ENCODE measurements at regions not wholly inside any gene's neighbourhood (a gene's known extent, or its start where the extent isn't known, plus 50 kb on each side); places are given as distances from the start of the nearest gene placed in this dataset.

DNA sequence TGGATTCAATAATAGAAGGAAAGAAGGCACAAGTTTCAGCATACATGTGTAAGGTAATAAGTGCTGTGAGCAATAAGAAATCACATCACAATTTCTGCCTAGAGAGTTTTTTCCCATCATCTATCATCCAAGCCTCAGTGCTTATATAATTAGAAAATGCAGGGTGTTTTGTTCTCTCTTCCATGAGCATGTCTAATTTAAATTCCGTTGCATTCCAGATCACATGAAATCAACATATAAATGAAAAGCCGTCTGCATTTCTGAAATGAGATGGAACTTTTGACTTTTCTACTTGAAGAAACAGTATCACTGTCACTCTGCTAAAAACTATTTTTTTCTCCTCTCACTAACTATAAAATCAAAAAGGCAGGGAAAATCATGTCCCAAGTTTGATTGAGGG, 74.5 kb upstream of the CD2AP start:
- WGBS, result 95% methylated on average over 2 of the region's 2 CpGs
- TF ChIP-seq HNF4A (conservative IDR thresholded peaks at IDR 0.05), result no peak
- no peak for TF ChIP-seq HNF4G (IDR thresholded peaks at IDR 0.05)
- TF ChIP-seq SP1 (IDR thresholded peaks at IDR 0.05), result no peak
- TF ChIP-seq, protein P1, sequence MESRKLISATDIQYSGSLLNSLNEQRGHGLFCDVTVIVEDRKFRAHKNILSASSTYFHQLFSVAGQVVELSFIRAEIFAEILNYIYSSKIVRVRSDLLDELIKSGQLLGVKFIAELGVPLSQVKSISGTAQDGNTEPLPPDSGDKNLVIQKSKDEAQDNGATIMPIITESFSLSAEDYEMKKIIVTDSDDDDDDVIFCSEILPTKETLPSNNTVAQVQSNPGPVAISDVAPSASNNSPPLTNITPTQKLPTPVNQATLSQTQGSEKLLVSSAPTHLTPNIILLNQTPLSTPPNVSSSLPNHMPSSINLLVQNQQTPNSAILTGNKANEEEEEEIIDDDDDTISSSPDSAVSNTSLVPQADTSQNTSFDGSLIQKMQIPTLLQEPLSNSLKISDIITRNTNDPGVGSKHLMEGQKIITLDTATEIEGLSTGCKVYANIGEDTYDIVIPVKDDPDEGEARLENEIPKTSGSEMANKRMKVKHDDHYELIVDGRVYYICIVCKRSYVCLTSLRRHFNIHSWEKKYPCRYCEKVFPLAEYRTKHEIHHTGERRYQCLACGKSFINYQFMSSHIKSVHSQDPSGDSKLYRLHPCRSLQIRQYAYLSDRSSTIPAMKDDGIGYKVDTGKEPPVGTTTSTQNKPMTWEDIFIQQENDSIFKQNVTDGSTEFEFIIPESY (IDR thresholded peaks at IDR 0.05), result no peak
- no peak for TF ChIP-seq GABPA (IDR thresholded peaks at IDR 0.05 in 1 of 2, conservative IDR thresholded peaks at IDR 0.05 in 1 of 2)
- TF ChIP-seq, protein P2, sequence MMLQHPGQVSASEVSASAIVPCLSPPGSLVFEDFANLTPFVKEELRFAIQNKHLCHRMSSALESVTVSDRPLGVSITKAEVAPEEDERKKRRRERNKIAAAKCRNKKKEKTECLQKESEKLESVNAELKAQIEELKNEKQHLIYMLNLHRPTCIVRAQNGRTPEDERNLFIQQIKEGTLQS (IDR thresholded peaks at IDR 0.05), result no peak
- TF ChIP-seq FOXA1 (IDR thresholded peaks at IDR 0.05), result no peak
- no peak for TF ChIP-seq RXRA (IDR thresholded peaks at IDR 0.05)
- no peak for TF ChIP-seq RAD21 (IDR thresholded peaks at IDR 0.05)
- no peak for TF ChIP-seq FOXA2 (IDR thresholded peaks at IDR 0.05)
- TF ChIP-seq, protein P3, sequence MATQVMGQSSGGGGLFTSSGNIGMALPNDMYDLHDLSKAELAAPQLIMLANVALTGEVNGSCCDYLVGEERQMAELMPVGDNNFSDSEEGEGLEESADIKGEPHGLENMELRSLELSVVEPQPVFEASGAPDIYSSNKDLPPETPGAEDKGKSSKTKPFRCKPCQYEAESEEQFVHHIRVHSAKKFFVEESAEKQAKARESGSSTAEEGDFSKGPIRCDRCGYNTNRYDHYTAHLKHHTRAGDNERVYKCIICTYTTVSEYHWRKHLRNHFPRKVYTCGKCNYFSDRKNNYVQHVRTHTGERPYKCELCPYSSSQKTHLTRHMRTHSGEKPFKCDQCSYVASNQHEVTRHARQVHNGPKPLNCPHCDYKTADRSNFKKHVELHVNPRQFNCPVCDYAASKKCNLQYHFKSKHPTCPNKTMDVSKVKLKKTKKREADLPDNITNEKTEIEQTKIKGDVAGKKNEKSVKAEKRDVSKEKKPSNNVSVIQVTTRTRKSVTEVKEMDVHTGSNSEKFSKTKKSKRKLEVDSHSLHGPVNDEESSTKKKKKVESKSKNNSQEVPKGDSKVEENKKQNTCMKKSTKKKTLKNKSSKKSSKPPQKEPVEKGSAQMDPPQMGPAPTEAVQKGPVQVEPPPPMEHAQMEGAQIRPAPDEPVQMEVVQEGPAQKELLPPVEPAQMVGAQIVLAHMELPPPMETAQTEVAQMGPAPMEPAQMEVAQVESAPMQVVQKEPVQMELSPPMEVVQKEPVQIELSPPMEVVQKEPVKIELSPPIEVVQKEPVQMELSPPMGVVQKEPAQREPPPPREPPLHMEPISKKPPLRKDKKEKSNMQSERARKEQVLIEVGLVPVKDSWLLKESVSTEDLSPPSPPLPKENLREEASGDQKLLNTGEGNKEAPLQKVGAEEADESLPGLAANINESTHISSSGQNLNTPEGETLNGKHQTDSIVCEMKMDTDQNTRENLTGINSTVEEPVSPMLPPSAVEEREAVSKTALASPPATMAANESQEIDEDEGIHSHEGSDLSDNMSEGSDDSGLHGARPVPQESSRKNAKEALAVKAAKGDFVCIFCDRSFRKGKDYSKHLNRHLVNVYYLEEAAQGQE (IDR thresholded peaks at IDR 0.05), result no peak
- no peak for TF ChIP-seq CTCF (IDR thresholded peaks at IDR 0.05; ENCODE audit: low read depth, low read length, missing input control)
- no peak for TF ChIP-seq JUND (IDR thresholded peaks at IDR 0.05)
- no peak for TF ChIP-seq YY1 (IDR thresholded peaks at IDR 0.05)
- TF ChIP-seq NR2F2 (IDR thresholded peaks at IDR 0.05), result no peak
- no peak for TF ChIP-seq TAF1 (conservative IDR thresholded peaks at IDR 0.05)
- no peak for TF ChIP-seq EGR1 (IDR thresholded peaks at IDR 0.05; ENCODE audit: low read depth in 2 of 2)
- no peak for TF ChIP-seq MAX (IDR thresholded peaks at IDR 0.05)
- H3K36me3 ChIP-seq (ENCODE audit: control insufficient read depth in 4 of 4, insufficient read depth in 3 of 4, low read depth in 1 of 4, low read length in 3 of 4), result no peaks in the 10 kb centered on the region
- no peak for DNase-seq (ENCODE audit: low spot score)
- H3K27ac ChIP-seq (ENCODE audit: low read depth in 1 of 2, low read length in 2 of 2), result no peak overlapping the region
- no peak overlapping the region for H3K4me3 ChIP-seq (ENCODE audit: low read depth in 1 of 3, low read length in 3 of 3)
- no peaks in the 10 kb centered on the region for H3K27me3 ChIP-seq (ENCODE audit: control insufficient read depth in 4 of 4, insufficient read depth in 4 of 4, low read length in 3 of 4)
- no peaks in the 10 kb centered on the region for H3K9me3 ChIP-seq (ENCODE audit: control insufficient read depth in 4 of 4, low read length in 3 of 4)
- H3K4me1 ChIP-seq (ENCODE audit: control insufficient read depth in 4 of 4, insufficient read depth in 4 of 4, low read length in 3 of 4), result peaks cover 0 to 6% (median under 1%) of the 10 kb centered on the region in 4 donors
- H3K9ac ChIP-seq (ENCODE audit: low read depth in 1 of 2, low read length in 2 of 2), result no peak overlapping the region
